H1 (cell line): ENCODE measurements at regions not wholly inside any gene's neighbourhood (a gene's known extent, or its start where the extent isn't known, plus 50 kb on each side); places are given as distances from the start of the nearest gene placed in this dataset.

Experiments used
- CTCF ChIA-PET: fragments of 300-600 bp; sonication (Branson Sonifier 250); formaldehyde crosslinking; loops from one replicate; lab custom pipeline; 2021; ENCODE audit not compliant: partially characterized antibody; lab: Charles Lee
- POLR2A ChIA-PET: fragments of 300-600 bp; sonication (Branson Sonifier 250); formaldehyde crosslinking; loops from one replicate; lab custom pipeline; 2021; ENCODE audit warnings: inconsistent platforms; ENCODE audit not compliant: partially characterized antibody; lab: Charles Lee
- DNase-seq, 2 experiments: peaks; one replicate each; pipeline versions ENCODE4 v3.0.0 to v3.0.0-alpha.2; 2010 to 2022; ENCODE audit warnings: low spot score in 2 of 2, low read depth in 1 of 2, mixed read lengths in 1 of 2
- FAIRE-seq: peaks from 2 replicates; lab custom pipeline; 2011; peaks lifted over from hg19 to GRCh38; lab: Jason Lieb, UNC
- H2AFZ ChIP-seq: 2 replicates; pipeline ENCODE4 v1.8.1; 2012; ENCODE audit warnings: low read length, inconsistent platforms
- H2AK5ac ChIP-seq: 2 replicates; pipeline ENCODE4 v1.6.1; 2013; ENCODE audit warnings: low read depth, low read length
- H2BK120ac ChIP-seq: replicated peaks from 2 replicates; pipeline ENCODE3; 2013; ENCODE audit warnings: low read depth, low read length, inconsistent platforms
- H2BK12ac ChIP-seq: 2 replicates; pipeline ENCODE4 v1.6.1; 2013; ENCODE audit warnings: low read depth, low read length
- H2BK15ac ChIP-seq: 2 replicates; pipeline ENCODE4 v1.6.1; 2013; ENCODE audit warnings: low read length
- H2BK20ac ChIP-seq: 2 replicates; pipeline ENCODE4 v1.6.1; 2013; ENCODE audit warnings: low read length
- H2BK5ac ChIP-seq: 2 replicates; pipeline ENCODE4 v1.6.1; 2013; ENCODE audit warnings: low read depth, low read length
- H3K14ac ChIP-seq: 2 replicates; pipeline ENCODE4 v1.6.1; 2013; ENCODE audit warnings: inconsistent platforms; ENCODE audit not compliant: insufficient read length
- H3K18ac ChIP-seq: 2 replicates; pipeline ENCODE4 v1.6.1; 2013; ENCODE audit warnings: low read length; ENCODE audit errors: extremely low read depth
- H3K23ac ChIP-seq: 2 replicates; pipeline ENCODE4 v1.6.1; 2013; ENCODE audit warnings: inconsistent platforms; ENCODE audit not compliant: insufficient read length
- H3K23me2 ChIP-seq: 2 replicates; pipeline ENCODE4 v1.6.1; 2013; ENCODE audit warnings: low read depth, low read length
- H3K27ac ChIP-seq: 2 replicates; pipeline ENCODE4 v1.6.1; 2011; ENCODE audit warnings: low read depth, low read length, inconsistent platforms
- H3K27me3 ChIP-seq, 4 experiments: replicated peaks in 1 of 4; 1 replicate in 1 of 4; 2 replicates in 3 of 4; pipeline versions ENCODE4 v1.6.1 to v1.8.1; 2011 to 2013; ENCODE audit warnings: low read length in 3 of 4, mild to moderate bottlenecking in 3 of 4, inconsistent platforms in 2 of 4, mixed read lengths in 2 of 4, moderate library complexity in 1 of 4; ENCODE audit not compliant: control insufficient read depth in 3 of 4, insufficient read depth in 3 of 4; ENCODE audit errors: extremely low read depth in 1 of 4
- H3K36me3 ChIP-seq, 4 experiments: 2 replicates each; pipeline versions ENCODE4 v1.6.1 to v1.8.1; 2011 to 2013; ENCODE audit warnings: mild to moderate bottlenecking in 4 of 4, low read length in 3 of 4, moderate library complexity in 2 of 4, control low read depth in 1 of 4, inconsistent platforms in 1 of 4; ENCODE audit not compliant: insufficient read depth in 4 of 4, control insufficient read depth in 2 of 4
- H3K4ac ChIP-seq: replicated peaks from 2 replicates; pipeline ENCODE3; 2013; ENCODE audit warnings: low read length, low read depth, mixed read lengths, inconsistent platforms; ENCODE audit not compliant: insufficient read length
- H3K4me1 ChIP-seq, 4 experiments: replicated peaks in 1 of 4; 1 replicate in 1 of 4; 2 replicates in 3 of 4; pipeline versions ENCODE4 v1.6.1 to v1.8.1; 2011 to 2013; ENCODE audit warnings: low read length in 3 of 4, inconsistent platforms in 2 of 4, mixed read lengths in 1 of 4; ENCODE audit not compliant: insufficient read depth in 4 of 4, control insufficient read depth in 3 of 4
- H3K4me2 ChIP-seq, 2 experiments: 2 replicates each; pipeline versions ENCODE4 v1.6.1 to v1.8.1; 2011 to 2013; ENCODE audit warnings: low read depth in 2 of 2, low read length in 2 of 2, control low read depth in 1 of 2, inconsistent platforms in 1 of 2, mild to moderate bottlenecking in 1 of 2; ENCODE audit not compliant: insufficient read depth in 1 of 2
- H3K4me3 ChIP-seq, 4 experiments: fragments of 200-600, 300-600 bp in 1 of 4; sonication (generic), shearing (Covaris generic), sonication (Bioruptor Twin) in 1 of 4; 2 replicates each; pipeline versions ENCODE4 v1.5.1 to v1.8.1; 2011 to 2016; ENCODE audit warnings: low read length in 4 of 4, low read depth in 3 of 4, control low read depth in 2 of 4, inconsistent platforms in 2 of 4, mild to moderate bottlenecking in 2 of 4, mixed read lengths in 1 of 4, moderate library complexity in 1 of 4; ENCODE audit not compliant: insufficient read depth in 2 of 4; ENCODE audit errors: extremely low read depth in 1 of 4
- H3K56ac ChIP-seq: replicated peaks from 2 replicates; pipeline ENCODE3; 2013; ENCODE audit warnings: low read depth, mild to moderate bottlenecking, mixed read lengths, low read length, inconsistent platforms; ENCODE audit not compliant: insufficient read length
- H3K79me1 ChIP-seq: 2 replicates; pipeline ENCODE4 v1.6.1; 2013; ENCODE audit warnings: low read depth, low read length, control low read depth
- H3K79me2 ChIP-seq, 2 experiments: 2 replicates each; pipeline versions ENCODE4 v1.6.1 to v1.8.1; 2012 to 2013; ENCODE audit warnings: low read length in 2 of 2, mild to moderate bottlenecking in 2 of 2, inconsistent platforms in 1 of 2; ENCODE audit not compliant: insufficient read depth in 2 of 2, control insufficient read depth in 1 of 2
- H3K9ac ChIP-seq, 4 experiments: replicated peaks in 1 of 4; 1 replicate in 1 of 4; 2 replicates in 3 of 4; pipeline versions ENCODE4 v1.6.1 to v1.8.1; 2011 to 2013; ENCODE audit warnings: low read depth in 3 of 4, low read length in 3 of 4, control low read depth in 2 of 4, mild to moderate bottlenecking in 2 of 4, moderate library complexity in 2 of 4, inconsistent platforms in 1 of 4; ENCODE audit errors: extremely low read depth in 1 of 4
- H3K9me3 ChIP-seq, 2 experiments: 2 replicates each; pipeline versions ENCODE4 v1.6.1 to v1.8.1; 2012 to 2013; ENCODE audit warnings: mild to moderate bottlenecking in 2 of 2, moderate library complexity in 2 of 2, control low read depth in 1 of 2, inconsistent platforms in 1 of 2, low read depth in 1 of 2, low read length in 1 of 2, mixed read lengths in 1 of 2; ENCODE audit not compliant: insufficient read depth in 2 of 2
- H4K20me1 ChIP-seq, 2 experiments: replicated peaks in 1 of 2; 2 replicates each; pipeline versions ENCODE3 to v1.8.1; 2011 to 2013; ENCODE audit warnings: inconsistent platforms in 2 of 2, low read length in 2 of 2, mild to moderate bottlenecking in 1 of 2; ENCODE audit not compliant: insufficient read depth in 2 of 2, control insufficient read depth in 1 of 2
- H4K5ac ChIP-seq: 2 replicates; pipeline ENCODE4 v1.6.1; 2013; ENCODE audit warnings: low read length, low read depth, mixed read lengths, inconsistent platforms; ENCODE audit not compliant: insufficient read length
- H4K8ac ChIP-seq: 2 replicates; pipeline ENCODE4 v1.8.0; 2013; ENCODE audit warnings: mild to moderate bottlenecking, moderate library complexity, low read length, inconsistent platforms; ENCODE audit not compliant: insufficient read depth; ENCODE audit errors: extremely low read depth
- H4K91ac ChIP-seq: replicated peaks from 2 replicates; pipeline ENCODE3; 2013; ENCODE audit warnings: low read length, mixed read lengths, inconsistent platforms; ENCODE audit not compliant: insufficient read length
- BACH1 ChIP-seq: IDR thresholded peaks from 2 replicates; pipeline ENCODE4 v1.6.1; 2012; ENCODE audit warnings: low read length, improper control_type of control experiment
- BCL11A ChIP-seq, 2 experiments: IDR thresholded peaks; one replicate each; pipeline ENCODE4 v1.6.1; 2011; ENCODE audit warnings: low read depth in 2 of 2, low read length in 2 of 2, mild to moderate bottlenecking in 2 of 2
- CBX5 ChIP-seq: fragments of 300-800, 300-1000 bp; sonication (generic); IDR thresholded peaks from 2 replicates; pipeline ENCODE4 v1.7.1; 2016; ENCODE audit warnings: antibody characterized with exemption, low read length, low read depth
- JUND ChIP-seq: IDR thresholded peaks from 2 replicates; pipeline ENCODE4 v1.6.1; 2011; ENCODE audit warnings: mild to moderate bottlenecking, improper control_type of control experiment, low read length
- KDM1A ChIP-seq: fragments of 200-600, 300-600 bp; sonication (generic); IDR thresholded peaks from 2 replicates; pipeline ENCODE4 v1.7.1; 2016; ENCODE audit warnings: mild to moderate bottlenecking, low read length, borderline replicate concordance
- NRF1 ChIP-seq: IDR thresholded peaks from 2 replicates; pipeline ENCODE4 v1.6.1; 2011; ENCODE audit warnings: mild to moderate bottlenecking, low read depth, low read length, improper control_type of control experiment
- RBBP5 ChIP-seq: IDR thresholded peaks from 2 replicates; pipeline ENCODE4 v1.7.1; 2012; ENCODE audit warnings: low read depth, mild to moderate bottlenecking, inconsistent platforms, low read length, moderate library complexity, borderline replicate concordance
- RXRA ChIP-seq: IDR thresholded peaks from 2 replicates; pipeline ENCODE4 v1.6.1; 2011; ENCODE audit warnings: low read depth, mild to moderate bottlenecking, low read length, moderate library complexity; ENCODE audit not compliant: insufficient read depth
- SP1 ChIP-seq: IDR thresholded peaks from 2 replicates; pipeline ENCODE4 v1.6.1; 2011; ENCODE audit warnings: low read depth, low read length
- SP2 ChIP-seq: IDR thresholded peaks from 2 replicates; pipeline ENCODE4 v1.6.1; 2012; ENCODE audit warnings: mild to moderate bottlenecking, low read length, inconsistent platforms
- TCF12 ChIP-seq: IDR thresholded peaks from 2 replicates; pipeline ENCODE4 v1.6.1; 2011; ENCODE audit warnings: low read depth, mild to moderate bottlenecking, low read length
- ZNF274 ChIP-seq: IDR thresholded peaks from 2 replicates; pipeline ENCODE4 v1.7.0; 2012; ENCODE audit warnings: low read length, borderline replicate concordance; ENCODE audit errors: extremely low read depth
- WGBS, 2 experiments: shearing (Covaris generic) in 1 of 2; methylation state at CpG; one replicate each; pipeline versions ENCODE4 v1.1.6 to v1.1.7; 2013 to 2015; ENCODE audit warnings: low lambda C conversion rate in 2 of 2, mixed read lengths in 2 of 2, inconsistent platforms in 1 of 2, low coverage in 1 of 2, missing lambda C conversion rate in 1 of 2; ENCODE audit not compliant: insufficient replicate concordance in 2 of 2, insufficient coverage in 1 of 2, insufficient read length in 1 of 2; ENCODE audit errors: extremely low coverage in 1 of 2, missing lambda C conversion rate in 1 of 2; 5-methylcytosine and 5-hydroxymethylcytosine counted together

- POLR2A ChIA-PET = no interaction called here
- no peak overlapping the region for H3K18ac ChIP-seq
- H3K9ac ChIP-seq = no peak overlapping the region
- no peak overlapping the region for H3K4me3 ChIP-seq
- H3K79me1 ChIP-seq = no peaks in the 10 kb centered on the region
- no peaks in the 10 kb centered on the region for H3K79me2 ChIP-seq
- H2BK20ac ChIP-seq = no peak overlapping the region
- no peak for DNase-seq
- no peak overlapping the region for H3K27ac ChIP-seq
- CTCF ChIA-PET = no interaction called here
- no peak for FAIRE-seq
- no peaks in the 10 kb centered on the region for H3K23me2 ChIP-seq
- H3K4me2 ChIP-seq = no peak overlapping the region
- no peak overlapping the region for H4K5ac ChIP-seq
- H3K4me1 ChIP-seq = no peaks in the 10 kb centered on the region
- H4K91ac ChIP-seq = no peak overlapping the region
- no peak overlapping the region for H3K4ac ChIP-seq
- H3K9me3 ChIP-seq = no peaks in the 10 kb centered on the region
- H3K27me3 ChIP-seq = no peaks in the 10 kb centered on the region
- H2BK12ac ChIP-seq = no peak overlapping the region
- H3K14ac ChIP-seq = no peak overlapping the region
- no peak overlapping the region for H4K8ac ChIP-seq
- no peak overlapping the region for H2BK15ac ChIP-seq
- H2BK5ac ChIP-seq = no peak overlapping the region
- H3K56ac ChIP-seq = no peak overlapping the region
- no peak overlapping the region for H2AK5ac ChIP-seq
- 70% methylated on average over 6 of the region's 6 CpGs; no CpG with 5 or more reads in 1 of the 2 experiments for WGBS, 2 experiments
- no peak overlapping the region for H2BK120ac ChIP-seq
- no peaks in the 10 kb centered on the region for H3K36me3 ChIP-seq
- H3K23ac ChIP-seq = no peak overlapping the region
- H2AFZ ChIP-seq = no peak overlapping the region
- H4K20me1 ChIP-seq = no peaks in the 10 kb centered on the region
- TF ChIP-seq KDM1A (no peak), BACH1 (no peak), TCF12 (no peak), NRF1 (no peak), SP2 (no peak), CBX5 (no peak), JUND (no peak), SP1 (no peak), RXRA (no peak), ZNF274 (no peak), BCL11A (IDR thresholded peaks at IDR 0.05; ENCODE audit: low read depth in 2 of 2, low read length in 2 of 2) (no peak), RBBP5 (no peak)
Measured at GRCh38 chr18:45167631-45168280, 447.5 kb upstream of the SLC14A2 start.
